Thyroid gland (tissue), 4 donors: ENCODE measurements at regions not wholly inside any gene's neighbourhood (a gene's known extent, or its start where the extent isn't known, plus 50 kb on each side); places are given as distances from the start of the nearest gene placed in this dataset.

Experiments used
- POLR2A ChIP-seq, 2 donors: fragments of 450-650 bp; IDR thresholded peaks; one replicate each; pipeline ENCODE4 v1.6.1; 2017; ENCODE audit warnings: antibody characterized with exemption in 2 of 2, mild to moderate bottlenecking in 2 of 2, moderate library complexity in 1 of 2
- TF ChIP-seq, protein P1 (sequence below), 6 experiments: fragments of 200-600 bp in 3 of 6; fragments of 450-650 bp in 3 of 6; sonication (generic) in 3 of 6; IDR thresholded peaks; one replicate each; pipeline ENCODE4 v1.5.1; 2016 to 2019; ENCODE audit warnings: antibody characterized with exemption in 6 of 6, mild to moderate bottlenecking in 2 of 6, inconsistent platforms in 1 of 6, moderate library complexity in 1 of 6

DNA sequence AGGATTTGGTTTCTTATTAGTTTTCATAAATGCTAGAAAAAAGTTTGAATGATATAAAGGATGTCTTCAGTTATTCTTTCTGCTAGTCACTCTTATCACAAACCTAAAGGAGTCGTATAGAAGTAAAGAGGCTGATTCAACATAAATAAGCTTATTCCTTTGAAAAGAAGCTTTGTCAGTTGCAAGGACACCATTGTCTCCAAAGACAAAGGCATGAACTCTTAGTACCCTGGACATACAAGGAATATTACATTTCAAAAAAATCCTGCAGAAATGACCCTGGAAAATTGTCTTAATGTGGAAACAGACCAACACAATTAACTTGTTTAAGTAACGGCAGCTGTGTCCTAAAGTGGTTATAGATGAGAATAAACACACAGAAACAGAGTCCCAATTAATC is 528.0 kb downstream of the CPS1 start:
- TF ChIP-seq, protein P1, sequence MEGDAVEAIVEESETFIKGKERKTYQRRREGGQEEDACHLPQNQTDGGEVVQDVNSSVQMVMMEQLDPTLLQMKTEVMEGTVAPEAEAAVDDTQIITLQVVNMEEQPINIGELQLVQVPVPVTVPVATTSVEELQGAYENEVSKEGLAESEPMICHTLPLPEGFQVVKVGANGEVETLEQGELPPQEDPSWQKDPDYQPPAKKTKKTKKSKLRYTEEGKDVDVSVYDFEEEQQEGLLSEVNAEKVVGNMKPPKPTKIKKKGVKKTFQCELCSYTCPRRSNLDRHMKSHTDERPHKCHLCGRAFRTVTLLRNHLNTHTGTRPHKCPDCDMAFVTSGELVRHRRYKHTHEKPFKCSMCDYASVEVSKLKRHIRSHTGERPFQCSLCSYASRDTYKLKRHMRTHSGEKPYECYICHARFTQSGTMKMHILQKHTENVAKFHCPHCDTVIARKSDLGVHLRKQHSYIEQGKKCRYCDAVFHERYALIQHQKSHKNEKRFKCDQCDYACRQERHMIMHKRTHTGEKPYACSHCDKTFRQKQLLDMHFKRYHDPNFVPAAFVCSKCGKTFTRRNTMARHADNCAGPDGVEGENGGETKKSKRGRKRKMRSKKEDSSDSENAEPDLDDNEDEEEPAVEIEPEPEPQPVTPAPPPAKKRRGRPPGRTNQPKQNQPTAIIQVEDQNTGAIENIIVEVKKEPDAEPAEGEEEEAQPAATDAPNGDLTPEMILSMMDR (IDR thresholded peaks at IDR 0.05), result no peak
- no peak for TF ChIP-seq POLR2A (IDR thresholded peaks at IDR 0.05)
